ENCODE measurements at regions not wholly inside any gene's neighbourhood (a gene's known extent, or its start where the extent isn't known, plus 50 kb on each side); places are given as distances from the start of the nearest gene placed in this dataset.
"Not testable (repeated sequence)": the region's sequence is repeated elsewhere in the genome, so short reads cannot be mapped to it uniquely, and the experiment has no call there.

- Histone ChIP-seq H4K8ac (ENCODE audit: low read depth, low read length) (no peak overlapping the region), H4K12ac (ENCODE audit: low read depth, low read length) (no peak overlapping the region), H2BK12ac (ENCODE audit: low read length) (no peak overlapping the region), H2BK120ac (ENCODE audit: insufficient read depth, low read length, poor library complexity) (no peak overlapping the region), H3K27me3 (ENCODE audit: insufficient read depth, low read length) (no peaks in the 10 kb centered on the region), H3K4me3 (ENCODE audit: low read depth, low read length) (no peak overlapping the region), H3K79me2 (ENCODE audit: control insufficient read depth, insufficient read depth, low read length, poor library complexity) (no peaks in the 10 kb centered on the region), H3K4me2 (ENCODE audit: low read length) (no peak overlapping the region), H3K36me3 (ENCODE audit: control insufficient read depth in 1 of 2, insufficient read depth in 2 of 2, low read length in 2 of 2) (no peaks in the 10 kb centered on the region), H3K79me1 (ENCODE audit: low read length) (no peaks in the 10 kb centered on the region), H3K4me1 (ENCODE audit: control insufficient read depth in 1 of 2, insufficient read depth in 2 of 2, low read length in 2 of 2) (no peaks in the 10 kb centered on the region), H3K9me3 (ENCODE audit: insufficient read depth, low read depth, low read length) (no peaks in the 10 kb centered on the region), H2AFZ (ENCODE audit: insufficient read depth, low read length, poor library complexity) (no peak overlapping the region), H2BK5ac (ENCODE audit: low read depth, low read length, poor library complexity) (no peak overlapping the region), H3K18ac (ENCODE audit: low read length) (no peak overlapping the region), H3K9ac (ENCODE audit: low read length) (no peak overlapping the region), H4K91ac (ENCODE audit: low read depth, low read length) (no peak overlapping the region), H2AK5ac (ENCODE audit: low read length) (no peak overlapping the region), H3K4ac (ENCODE audit: low read depth, low read length) (no peak overlapping the region), H3K27ac (ENCODE audit: low read depth, low read length) (no peak overlapping the region), H3K14ac (ENCODE audit: low read length) (no peak overlapping the region), H3K23ac (ENCODE audit: low read length) (no peak overlapping the region)
- WGBS (ENCODE audit: extremely low coverage, insufficient coverage, insufficient read length) = no CpG with 5 or more reads among the region's 2 CpGs
- DNase-seq = no peak
Measured at GRCh38 chr13:91053318-91054065, 294.0 kb upstream of the MIR17HG start.

- H3K27ac ChIP-seq (ENCODE audit: low read depth, low read length) = no peak overlapping the region
- H3K4me1 ChIP-seq (ENCODE audit: control insufficient read depth in 1 of 2, insufficient read depth in 2 of 2, low read length in 2 of 2) = no peaks in the 10 kb centered on the region
- no peak overlapping the region for H2AFZ ChIP-seq (ENCODE audit: insufficient read depth, low read length, poor library complexity)
- H3K14ac ChIP-seq (ENCODE audit: low read length) = no peak overlapping the region
- WGBS (ENCODE audit: extremely low coverage, insufficient coverage, insufficient read length) = no CpG with 5 or more reads among the region's 1 CpG
- no peak overlapping the region for H3K23ac ChIP-seq (ENCODE audit: low read length)
- no peak overlapping the region for H3K4ac ChIP-seq (ENCODE audit: low read depth, low read length)
- H3K36me3 ChIP-seq (ENCODE audit: control insufficient read depth in 1 of 2, insufficient read depth in 2 of 2, low read length in 2 of 2) = no peaks in the 10 kb centered on the region
- H3K79me1 ChIP-seq (ENCODE audit: low read length) = no peaks in the 10 kb centered on the region
- H2BK120ac ChIP-seq (ENCODE audit: insufficient read depth, low read length, poor library complexity) = no peak overlapping the region
- no peak overlapping the region for H3K18ac ChIP-seq (ENCODE audit: low read length)
- H3K79me2 ChIP-seq (ENCODE audit: control insufficient read depth, insufficient read depth, low read length, poor library complexity) = no peaks in the 10 kb centered on the region
- DNase-seq = no peak
- no peak overlapping the region for H2BK12ac ChIP-seq (ENCODE audit: low read length)
- H2AK5ac ChIP-seq (ENCODE audit: low read length) = no peak overlapping the region
- H3K9ac ChIP-seq (ENCODE audit: low read length) = no peak overlapping the region
- no peak overlapping the region for H3K4me2 ChIP-seq (ENCODE audit: low read length)
- no peak overlapping the region for H4K91ac ChIP-seq (ENCODE audit: low read depth, low read length)
- H3K4me3 ChIP-seq (ENCODE audit: low read depth, low read length) = no peak overlapping the region
- no peaks in the 10 kb centered on the region for H3K9me3 ChIP-seq (ENCODE audit: insufficient read depth, low read depth, low read length)
- no peaks in the 10 kb centered on the region for H3K27me3 ChIP-seq (ENCODE audit: insufficient read depth, low read length)
- no peak overlapping the region for H2BK5ac ChIP-seq (ENCODE audit: low read depth, low read length, poor library complexity)
- no peak overlapping the region for H4K8ac ChIP-seq (ENCODE audit: low read depth, low read length)
- no peak overlapping the region for H4K12ac ChIP-seq (ENCODE audit: low read depth, low read length)
Measured at GRCh38 chr13:91054902-91055301, 292.6 kb upstream of the MIR17HG start.

GRCh38 chr13:91056746-91057145 is 290.7 kb upstream of the MIR17HG start:
- no peak overlapping the region for H4K12ac ChIP-seq (ENCODE audit: low read depth, low read length)
- H3K9me3 ChIP-seq (ENCODE audit: insufficient read depth, low read depth, low read length) = no peaks in the 10 kb centered on the region
- no peaks in the 10 kb centered on the region for H3K36me3 ChIP-seq (ENCODE audit: control insufficient read depth in 1 of 2, insufficient read depth in 2 of 2, low read length in 2 of 2)
- no peaks in the 10 kb centered on the region for H3K4me1 ChIP-seq (ENCODE audit: control insufficient read depth in 1 of 2, insufficient read depth in 2 of 2, low read length in 2 of 2)
- no peak overlapping the region for H3K23ac ChIP-seq (ENCODE audit: low read length)
- no peak overlapping the region for H3K4me3 ChIP-seq (ENCODE audit: low read depth, low read length)
- H3K79me2 ChIP-seq (ENCODE audit: control insufficient read depth, insufficient read depth, low read length, poor library complexity) = no peaks in the 10 kb centered on the region
- no peaks in the 10 kb centered on the region for H3K27me3 ChIP-seq (ENCODE audit: insufficient read depth, low read length)
- no peak overlapping the region for H3K18ac ChIP-seq (ENCODE audit: low read length)
- WGBS (ENCODE audit: extremely low coverage, insufficient coverage, insufficient read length) = no CpG with 5 or more reads among the region's 2 CpGs
- no peak overlapping the region for H4K91ac ChIP-seq (ENCODE audit: low read depth, low read length)
- H3K9ac ChIP-seq (ENCODE audit: low read length) = no peak overlapping the region
- H3K4me2 ChIP-seq (ENCODE audit: low read length) = no peak overlapping the region
- H2AK5ac ChIP-seq (ENCODE audit: low read length) = no peak overlapping the region
- no peak overlapping the region for H2AFZ ChIP-seq (ENCODE audit: insufficient read depth, low read length, poor library complexity)
- no peak for DNase-seq
- H2BK120ac ChIP-seq (ENCODE audit: insufficient read depth, low read length, poor library complexity) = no peak overlapping the region
- H3K79me1 ChIP-seq (ENCODE audit: low read length) = no peaks in the 10 kb centered on the region
- H4K8ac ChIP-seq (ENCODE audit: low read depth, low read length) = no peak overlapping the region
- no peak overlapping the region for H3K14ac ChIP-seq (ENCODE audit: low read length)
- H3K4ac ChIP-seq (ENCODE audit: low read depth, low read length) = no peak overlapping the region
- no peak overlapping the region for H3K27ac ChIP-seq (ENCODE audit: low read depth, low read length)
- no peak overlapping the region for H2BK12ac ChIP-seq (ENCODE audit: low read length)
- no peak overlapping the region for H2BK5ac ChIP-seq (ENCODE audit: low read depth, low read length, poor library complexity)

GRCh38 chr13:91057507-91057906 is 290.0 kb upstream of the MIR17HG start:
- not testable (repeated sequence) for H3K4me1 ChIP-seq (ENCODE audit: control insufficient read depth in 1 of 2, insufficient read depth in 2 of 2, low read length in 2 of 2); H3K36me3 ChIP-seq (ENCODE audit: control insufficient read depth in 1 of 2, insufficient read depth in 2 of 2, low read length in 2 of 2); H2BK12ac ChIP-seq (ENCODE audit: low read length); H3K9ac ChIP-seq (ENCODE audit: low read length); H3K79me1 ChIP-seq (ENCODE audit: low read length); H4K8ac ChIP-seq (ENCODE audit: low read depth, low read length); H3K4me3 ChIP-seq (ENCODE audit: low read depth, low read length); H2BK120ac ChIP-seq (ENCODE audit: insufficient read depth, low read length, poor library complexity); H3K18ac ChIP-seq (ENCODE audit: low read length); H3K27ac ChIP-seq (ENCODE audit: low read depth, low read length); H3K27me3 ChIP-seq (ENCODE audit: insufficient read depth, low read length); H2BK5ac ChIP-seq (ENCODE audit: low read depth, low read length, poor library complexity); H2AK5ac ChIP-seq (ENCODE audit: low read length); H3K79me2 ChIP-seq (ENCODE audit: control insufficient read depth, insufficient read depth, low read length, poor library complexity); H3K4me2 ChIP-seq (ENCODE audit: low read length); H2AFZ ChIP-seq (ENCODE audit: insufficient read depth, low read length, poor library complexity); H4K91ac ChIP-seq (ENCODE audit: low read depth, low read length); H3K14ac ChIP-seq (ENCODE audit: low read length); H4K12ac ChIP-seq (ENCODE audit: low read depth, low read length); H3K4ac ChIP-seq (ENCODE audit: low read depth, low read length); H3K9me3 ChIP-seq (ENCODE audit: insufficient read depth, low read depth, low read length); DNase-seq; H3K23ac ChIP-seq (ENCODE audit: low read length)
- no CpG with 5 or more reads among the region's 2 CpGs for WGBS (ENCODE audit: extremely low coverage, insufficient coverage, insufficient read length)

All from trophoblast cell (in vitro differentiated cells and primary cell).